ENCODE measurements at regions not wholly inside any gene's neighbourhood (a gene's known extent, or its start where the extent isn't known, plus 50 kb on each side); places are given as distances from the start of the nearest gene placed in this dataset.

- no peak for DNase-seq
- Histone ChIP-seq H3K27me3 (no peaks in the 10 kb centered on the region), H3K36me3 (no peaks in the 10 kb centered on the region), H3K27ac (no peak overlapping the region), H3K4me3 (no peak overlapping the region), H3K9me3 (no peaks in the 10 kb centered on the region), H3K4me1 (no peaks in the 10 kb centered on the region)
- TF ChIP-seq CTCF (IDR thresholded peaks at IDR 0.05) (no peak), EP300 (IDR thresholded peaks at IDR 0.05) (no peak), POLR2A (IDR thresholded peaks at IDR 0.05) (no peak), POLR2AphosphoS5 (IDR thresholded peaks at IDR 0.05) (no peak)
- WGBS, 5 donors, result 90 to 95% (median 94%) methylated on average over 3 of the region's 3 CpGs
- intact Hi-C loops (cut with DNase I; ENCODE audit: low total_unique reads), result no loop called here
Measured at GRCh38 chr1:83006271-83006670, 992.7 kb downstream of the TTLL7 start.

GRCh38 chr1:83000286-83000685 is 998.6 kb downstream of the TTLL7 start:
- Histone ChIP-seq H3K4me3 (no peak overlapping the region), H3K9me3 (no peaks in the 10 kb centered on the region), H3K4me1 (no peaks in the 10 kb centered on the region), H3K27me3 (no peaks in the 10 kb centered on the region), H3K36me3 (no peaks in the 10 kb centered on the region), H3K27ac (no peak overlapping the region)
- intact Hi-C loops (cut with DNase I; ENCODE audit: low total_unique reads), result no loop called here
- no peak for DNase-seq
- TF ChIP-seq POLR2AphosphoS5 (IDR thresholded peaks at IDR 0.05) (no peak), EP300 (IDR thresholded peaks at IDR 0.05) (no peak), POLR2A (IDR thresholded peaks at IDR 0.05) (no peak), CTCF (IDR thresholded peaks at IDR 0.05) (no peak)
- 84 to 90% (median 87%) methylated on average over 4 of the region's 4 CpGs for WGBS, 5 donors

- intact Hi-C loops (cut with DNase I; ENCODE audit: low total_unique reads), result no loop called here
- DNase-seq, result no peak
- H3K4me1 ChIP-seq, result peaks cover 0 to 4% (median 0%) of the 10 kb centered on the region in 4 donors
- no peak overlapping the region for H3K27ac ChIP-seq
- 63 to 76% (median 73%) methylated on average over 2 of the region's 2 CpGs for WGBS, 5 donors
- H3K4me3 ChIP-seq, result no peak overlapping the region
- no peaks in the 10 kb centered on the region for H3K9me3 ChIP-seq
- H3K27me3 ChIP-seq, result no peaks in the 10 kb centered on the region
- TF ChIP-seq EP300 (IDR thresholded peaks at IDR 0.05) (no peak), CTCF (IDR thresholded peaks at IDR 0.05) (no peak), POLR2A (IDR thresholded peaks at IDR 0.05) (no peak), POLR2AphosphoS5 (IDR thresholded peaks at IDR 0.05) (no peak)
- no peaks in the 10 kb centered on the region for H3K36me3 ChIP-seq
Measured at GRCh38 chr1:82995951-82996350, 1003.0 kb downstream of the TTLL7 start.

- H3K9me3 ChIP-seq, result no peaks in the 10 kb centered on the region
- H3K27me3 ChIP-seq, result no peaks in the 10 kb centered on the region
- intact Hi-C loops (cut with DNase I; ENCODE audit: low total_unique reads), result no loop called here
- no peak overlapping the region for H3K27ac ChIP-seq
- DNase-seq, result peak in 1 of 2 donors; percentile 62
- H3K4me1 ChIP-seq, result peaks cover 0 to 4% (median 0%) of the 10 kb centered on the region in 4 donors
- no peaks in the 10 kb centered on the region for H3K36me3 ChIP-seq
- no peak overlapping the region for H3K4me3 ChIP-seq
- TF ChIP-seq CTCF (IDR thresholded peaks at IDR 0.05), result no peak
- 33 to 67% (median 53%) methylated on average over 3 of the region's 3 CpGs for WGBS, 5 donors
Measured at GRCh38 chr1:82994616-82995263, 1004.2 kb downstream of the TTLL7 start.

Data from stomach (tissue), 8 donors.